DMS 273 (cell line): ENCODE measurements at regions not wholly inside any gene's neighbourhood (a gene's known extent, or its start where the extent isn't known, plus 50 kb on each side); places are given as distances from the start of the nearest gene placed in this dataset.
"Not testable (repeated sequence)": the region's sequence is repeated elsewhere in the genome, so short reads cannot be mapped to it uniquely, and the experiment has no call there.

Experiments used
- DNase-seq: peaks from one replicate; lab custom pipeline; 2025; ENCODE audit not compliant: unreplicated experiment; lab: John Stamatoyannopoulos, UW

DNA sequence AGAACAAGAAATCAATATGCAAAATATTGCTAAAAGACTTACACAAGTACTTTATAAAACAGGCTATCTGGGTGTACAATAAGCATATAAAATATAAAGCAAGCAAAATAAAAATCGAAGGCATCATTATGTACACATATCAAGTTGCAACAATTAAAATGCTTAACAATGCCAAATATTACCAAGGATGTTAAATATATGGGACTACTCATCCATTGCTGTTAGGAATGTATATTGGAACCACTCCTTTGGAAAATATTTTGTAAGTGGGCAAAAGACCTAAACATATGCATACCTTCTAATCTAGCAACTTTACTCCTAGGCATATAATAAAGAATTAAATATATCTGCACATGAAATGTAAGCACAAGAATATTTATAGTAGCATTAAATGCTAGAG lies 632.6 kb upstream of the COX7C start:
- DNase-seq = no peak

DNA sequence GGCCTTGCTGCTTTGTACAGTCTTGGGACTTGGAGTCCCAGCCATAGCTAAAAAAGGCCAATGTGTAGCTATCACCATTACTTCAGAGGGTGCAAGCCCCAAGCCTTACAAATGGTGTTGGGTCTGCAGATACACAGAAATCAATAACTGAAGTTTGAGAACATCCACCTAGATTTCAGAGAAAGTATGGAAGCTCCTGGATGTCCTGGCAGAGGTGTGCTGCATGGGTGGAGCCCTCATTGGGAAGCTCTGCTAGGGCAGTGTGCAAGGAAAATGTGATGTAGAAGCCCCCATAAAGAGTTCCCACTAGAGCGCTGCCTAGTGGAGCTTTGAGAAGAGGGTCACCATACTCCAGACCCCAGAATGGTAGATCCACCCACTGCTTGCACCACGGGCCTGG lies 626.7 kb upstream of the COX7C start:
- DNase-seq = peak; percentile 34

DNA sequence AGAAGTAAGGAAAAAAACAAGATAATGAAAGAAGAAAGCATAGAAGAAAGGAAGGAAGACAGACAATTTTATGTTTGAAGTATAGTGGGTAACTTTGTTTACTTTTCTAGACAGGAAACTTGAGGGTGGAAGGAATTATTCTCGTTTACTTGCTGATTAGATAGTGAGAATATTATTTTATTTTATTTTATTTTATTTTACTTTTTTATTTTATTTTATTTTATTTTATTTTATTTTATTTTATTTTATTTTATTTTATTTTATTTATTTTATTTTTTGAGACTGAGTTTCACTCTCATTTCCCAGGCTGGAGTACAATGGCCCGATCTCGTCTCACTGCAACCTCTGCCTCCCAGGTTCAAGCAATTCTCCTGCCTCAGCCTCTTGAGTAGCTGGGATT lies 623.1 kb upstream of the COX7C start:
- DNase-seq = not testable (repeated sequence)

DNA sequence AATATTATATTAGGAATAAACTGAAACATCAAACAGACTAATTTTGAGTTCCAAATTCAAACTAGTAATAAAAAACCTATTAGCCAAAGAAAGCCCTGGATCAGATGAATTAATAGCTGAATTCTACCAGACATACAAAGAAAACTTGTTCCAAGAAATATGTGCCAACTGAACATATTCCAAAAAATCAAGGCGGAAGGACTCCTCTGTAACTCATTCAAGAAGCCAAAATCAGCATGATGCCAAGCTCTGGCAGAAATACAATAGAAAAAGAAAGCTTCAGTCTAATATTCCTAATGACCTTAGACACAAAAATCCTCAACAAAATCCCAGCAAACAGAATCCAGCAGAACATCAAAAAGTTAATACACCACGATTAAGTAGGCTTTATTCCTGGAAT lies 619.1 kb upstream of the COX7C start:
- no peak for DNase-seq

DNA sequence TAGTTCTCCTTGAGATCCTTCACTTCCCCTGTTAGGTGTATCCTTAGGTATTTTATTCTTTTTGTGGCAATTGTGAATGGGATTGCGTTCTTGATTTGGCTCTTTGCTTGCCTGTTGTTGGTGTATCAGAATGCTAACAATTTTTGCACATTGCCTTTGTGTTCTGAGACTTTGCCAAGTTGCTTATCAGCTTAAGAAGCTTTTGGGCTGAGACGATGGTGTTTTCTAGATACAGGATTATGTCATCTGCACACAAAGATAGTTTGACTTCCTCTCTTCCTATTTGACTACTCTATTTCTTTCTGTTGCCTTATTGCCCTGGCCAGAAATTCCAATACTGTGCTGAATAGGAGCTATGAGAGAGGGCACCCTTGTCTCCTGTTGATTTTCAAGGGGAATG lies 609.4 kb upstream of the COX7C start:
- no peak for DNase-seq

DNA sequence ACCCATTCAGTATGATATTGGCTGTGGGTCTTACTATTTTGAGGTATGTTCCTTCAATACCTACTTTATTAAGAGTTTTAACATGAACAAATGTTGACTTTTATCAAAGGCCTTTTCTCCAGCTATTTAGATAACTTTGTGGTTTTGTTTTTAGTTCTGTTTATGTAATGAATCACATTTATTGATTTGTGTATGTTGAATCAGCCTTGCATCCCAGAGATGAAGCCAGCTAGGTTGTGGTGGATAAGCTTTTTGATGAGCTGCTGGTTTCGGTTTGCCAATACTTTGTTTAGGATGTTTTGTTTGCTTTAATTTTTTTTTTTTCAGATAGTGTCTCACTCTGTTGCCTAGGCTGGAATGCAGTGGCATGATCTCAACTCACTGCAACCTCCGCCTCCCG lies 609.0 kb upstream of the COX7C start:
- DNase-seq = no peak

DNA sequence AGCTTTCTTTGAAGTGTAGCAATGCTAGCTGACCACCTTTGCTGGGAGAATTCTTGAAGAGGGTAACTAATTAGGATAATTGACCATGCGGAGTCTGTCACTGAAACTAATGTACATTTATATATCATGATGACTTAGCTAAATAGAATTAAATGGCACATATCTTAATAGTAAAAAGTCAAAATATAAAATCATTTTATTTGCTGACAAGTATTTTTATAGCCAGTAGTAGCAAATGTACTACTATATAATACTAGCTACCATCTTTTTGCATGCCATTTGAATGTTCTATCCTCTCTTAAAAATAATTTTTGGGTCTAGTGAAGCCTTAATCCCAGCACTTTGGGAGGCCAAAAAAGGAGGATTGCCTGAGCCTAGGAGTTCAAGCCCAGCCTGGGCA lies 605.8 kb upstream of the COX7C start:
- no peak for DNase-seq

DNA sequence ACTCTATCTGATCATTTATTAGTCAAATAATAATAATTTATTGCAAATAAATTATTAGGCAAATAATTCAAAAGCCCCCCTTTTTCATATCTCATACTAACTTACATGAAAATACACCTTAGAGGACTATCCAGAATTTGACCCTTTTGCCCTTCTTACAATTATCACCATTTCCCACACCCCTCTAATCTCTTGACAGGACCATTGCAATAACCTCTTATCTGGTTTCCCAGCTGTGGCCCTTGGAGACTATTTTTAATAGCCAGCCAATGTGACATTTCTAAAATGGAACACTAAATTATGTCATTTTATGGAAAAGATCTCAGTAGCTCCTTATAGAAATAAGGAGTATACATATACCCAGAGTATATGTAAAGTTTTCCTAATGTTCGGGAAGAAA lies 588.4 kb upstream of the COX7C start:
- DNase-seq = no peak

DNA sequence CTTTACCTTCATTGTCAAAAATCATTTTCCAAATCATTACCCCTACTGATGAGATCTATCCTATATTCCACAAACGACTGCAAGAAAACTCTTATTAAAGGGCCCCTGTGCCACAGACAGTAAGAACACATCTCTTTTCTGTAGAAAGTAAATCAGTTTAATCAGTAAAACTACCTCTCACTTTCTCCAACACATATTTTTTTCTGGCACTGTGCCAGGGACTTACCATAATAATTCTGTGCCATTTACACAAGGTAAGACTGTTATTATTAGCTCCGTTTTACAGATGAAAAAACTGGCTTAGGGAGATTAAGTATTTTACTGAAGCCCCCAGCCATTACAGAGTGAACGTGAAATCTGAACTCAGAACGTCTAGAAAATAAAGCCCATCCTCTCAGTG lies 587.0 kb upstream of the COX7C start:
- no peak for DNase-seq

DNA sequence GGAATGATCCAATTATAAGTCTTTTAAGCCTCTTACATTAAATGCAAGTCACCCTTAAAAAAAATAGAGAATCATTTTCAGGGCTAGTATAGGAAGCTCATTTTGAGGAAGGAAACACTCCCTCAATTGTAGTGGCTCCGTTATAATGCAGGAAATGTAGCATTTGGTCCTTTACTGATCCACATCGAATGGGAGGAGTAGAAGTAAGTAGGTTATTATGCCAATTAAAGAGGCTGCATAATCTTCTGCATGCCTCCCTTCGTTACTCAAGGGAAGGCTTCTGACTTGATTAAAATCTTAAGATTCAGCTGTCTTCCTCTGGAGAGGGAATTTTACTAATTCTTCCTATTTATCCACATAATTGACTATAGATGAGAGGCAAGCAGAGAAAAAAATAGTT lies 579.2 kb upstream of the COX7C start:
- no peak for DNase-seq

DNA sequence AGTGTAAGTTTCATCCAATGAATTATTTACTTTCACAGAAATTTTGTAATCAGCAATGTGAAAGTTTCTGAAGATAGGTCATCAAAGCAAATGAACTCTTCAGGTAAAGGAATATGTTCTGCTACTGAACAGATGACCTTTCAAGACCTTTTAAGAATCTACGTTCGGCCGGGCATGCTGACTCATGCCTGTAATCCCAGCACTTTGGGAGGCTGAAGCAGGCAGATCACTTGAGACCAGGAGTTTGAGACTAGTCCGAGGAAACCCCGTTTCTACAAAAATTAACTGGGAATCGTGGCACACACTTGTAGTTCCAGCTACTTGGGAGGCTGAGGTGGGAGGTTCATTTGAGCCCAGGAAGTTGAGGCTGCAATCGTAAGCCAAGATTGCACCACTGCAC lies 578.4 kb upstream of the COX7C start:
- DNase-seq = no peak

DNA sequence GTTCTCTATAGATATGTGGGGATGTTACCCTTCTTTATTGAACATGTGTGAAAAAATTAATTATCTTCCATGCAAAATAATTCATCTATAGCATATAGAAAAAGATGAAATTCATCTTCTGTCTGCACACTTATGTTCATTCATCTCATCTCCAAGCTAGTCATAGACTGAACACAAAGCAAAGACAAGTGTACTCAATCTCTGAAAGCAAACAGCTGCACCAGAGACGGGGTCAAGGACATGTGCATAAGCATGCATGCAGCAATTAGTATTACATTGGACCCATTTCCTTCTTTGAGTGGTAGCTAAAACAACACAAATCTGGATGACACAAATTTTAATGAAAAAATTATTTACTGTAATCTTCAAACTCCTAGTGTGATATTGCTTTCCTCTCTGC lies 547.0 kb upstream of the COX7C start:
- DNase-seq = peak; percentile 47

DNA sequence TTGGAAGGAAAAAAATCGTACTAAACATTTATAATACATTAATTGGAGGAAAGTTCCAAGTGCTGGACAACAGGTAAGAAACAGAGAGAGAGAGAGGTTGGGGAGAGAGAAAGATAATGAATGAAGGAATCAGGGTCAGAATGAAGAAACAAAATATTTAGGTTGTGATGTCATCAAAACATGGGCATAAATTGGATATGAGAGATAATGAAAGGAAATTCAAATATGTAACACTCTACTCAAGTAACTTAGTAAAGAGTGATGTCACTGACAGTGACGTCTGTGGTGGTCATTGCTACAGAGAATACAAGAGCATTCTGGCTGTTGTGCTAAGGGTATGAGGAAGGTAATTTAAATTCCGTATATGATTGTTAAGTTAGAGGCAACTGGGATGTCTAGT lies 543.4 kb upstream of the COX7C start:
- DNase-seq = no peak

DNA sequence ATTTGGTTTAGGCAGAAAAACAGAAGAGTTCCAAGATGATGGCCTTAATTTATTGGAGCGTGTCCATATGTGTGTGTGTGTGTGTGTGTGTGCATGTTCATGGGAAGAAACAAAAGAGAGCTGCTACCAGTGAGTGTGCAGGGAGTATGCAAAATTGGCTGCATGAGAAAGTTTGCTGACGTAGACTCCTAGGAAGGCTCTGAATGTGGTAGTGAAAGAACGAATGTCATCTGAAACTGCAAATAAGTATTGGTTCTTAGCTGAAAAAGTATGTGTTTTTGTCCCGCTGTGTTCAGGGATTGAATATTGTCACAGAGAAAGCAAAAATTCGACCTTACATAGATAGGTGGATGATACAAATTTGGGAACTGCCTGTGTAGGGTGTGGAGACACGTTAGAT lies 542.6 kb upstream of the COX7C start:
- DNase-seq = no peak

DNA sequence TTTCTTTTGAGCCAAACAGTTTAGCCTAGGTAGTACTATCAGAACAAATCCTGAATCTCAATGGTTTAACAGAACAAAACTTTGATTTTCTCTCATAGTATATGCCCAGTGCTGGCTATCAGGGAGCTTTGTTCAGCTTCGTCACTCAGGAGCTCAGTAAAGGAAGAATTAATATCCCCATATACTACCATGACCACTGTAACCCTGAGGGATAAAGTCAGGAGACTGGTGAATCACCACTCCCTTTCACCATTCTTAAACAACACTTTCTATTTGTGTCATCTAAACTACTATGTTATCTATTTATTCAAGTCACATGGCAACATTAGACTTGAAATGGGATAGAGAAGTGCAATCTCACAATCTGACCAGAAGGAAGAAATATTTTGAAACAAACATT lies 522.6 kb upstream of the COX7C start:
- no peak for DNase-seq

DNA sequence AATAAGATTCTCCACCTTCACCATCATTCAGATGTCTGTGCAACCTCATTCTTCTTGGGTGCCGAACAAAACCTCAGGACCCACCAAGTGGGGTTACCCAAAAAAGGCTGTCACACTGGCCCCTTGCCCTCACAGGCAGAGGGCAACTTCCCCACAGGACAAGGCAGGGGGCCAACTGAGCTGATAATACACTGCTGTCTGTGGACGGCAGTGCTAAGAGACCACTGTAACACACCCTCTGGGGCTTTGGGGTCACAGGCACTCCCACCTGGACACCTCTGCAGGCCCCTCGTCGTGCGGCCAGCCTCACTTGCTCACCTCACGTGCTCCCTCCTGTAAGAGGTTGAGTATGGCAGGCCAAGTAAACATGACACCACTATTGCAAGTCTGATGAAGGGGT lies 515.8 kb upstream of the COX7C start:
- DNase-seq = no peak

DNA sequence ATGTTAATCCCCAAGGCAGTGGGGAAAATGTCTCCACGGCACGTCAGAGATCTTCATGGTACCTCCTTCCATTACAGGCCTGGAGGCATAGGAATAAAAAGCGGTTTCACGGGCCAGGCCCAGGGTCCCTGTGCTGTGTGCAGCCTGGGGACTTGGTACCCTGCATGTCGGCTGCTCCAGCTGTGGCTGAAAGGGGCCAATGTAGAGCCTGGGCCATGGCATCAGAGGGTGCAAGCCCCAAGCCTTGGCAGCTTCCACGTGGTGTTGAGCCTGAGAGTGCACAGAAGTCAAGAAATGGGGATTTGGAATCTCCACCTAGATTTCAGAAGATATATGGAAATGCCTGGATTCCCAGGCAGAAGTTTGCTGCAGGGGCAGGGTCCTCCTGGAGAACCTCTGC lies 508.9 kb upstream of the COX7C start:
- DNase-seq = no peak

DNA sequence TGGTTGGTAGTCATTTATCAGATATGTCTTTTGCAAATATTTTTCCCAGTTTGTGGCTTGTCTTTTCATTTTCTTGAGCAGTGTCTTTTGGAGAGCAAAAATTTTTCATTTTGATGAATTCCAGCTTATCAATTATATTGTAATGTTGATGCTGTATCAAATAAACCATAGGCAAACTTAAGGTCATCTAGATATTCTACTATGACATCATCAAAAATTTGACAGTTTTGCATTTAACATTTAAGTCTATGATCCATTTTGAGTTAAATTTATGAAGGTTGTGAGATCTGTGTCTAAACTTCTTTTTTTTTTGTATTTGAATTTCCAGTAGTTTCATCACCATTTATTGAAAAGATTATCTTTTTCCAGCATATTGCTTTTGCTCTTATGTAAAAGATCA lies 505.5 kb upstream of the COX7C start:
- no peak for DNase-seq

DNA sequence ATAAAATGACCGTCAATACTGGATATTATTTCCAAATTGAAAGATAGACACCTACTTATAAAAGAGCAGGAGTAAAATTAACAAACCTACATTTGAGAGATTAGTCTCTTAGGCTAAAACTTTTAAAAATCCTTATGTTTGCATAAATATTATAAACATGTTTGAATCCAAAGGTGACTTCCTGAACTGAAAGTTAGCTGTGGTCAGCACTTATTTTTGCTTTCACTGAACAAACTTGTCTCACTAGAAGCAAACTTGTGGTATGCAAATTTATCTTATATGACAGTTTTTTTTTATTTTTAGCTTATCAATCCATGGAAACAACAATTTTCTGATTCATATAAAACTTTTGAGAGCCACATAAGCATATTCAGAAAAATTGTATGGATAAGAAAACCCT lies 502.6 kb upstream of the COX7C start:
- DNase-seq = no peak

DNA sequence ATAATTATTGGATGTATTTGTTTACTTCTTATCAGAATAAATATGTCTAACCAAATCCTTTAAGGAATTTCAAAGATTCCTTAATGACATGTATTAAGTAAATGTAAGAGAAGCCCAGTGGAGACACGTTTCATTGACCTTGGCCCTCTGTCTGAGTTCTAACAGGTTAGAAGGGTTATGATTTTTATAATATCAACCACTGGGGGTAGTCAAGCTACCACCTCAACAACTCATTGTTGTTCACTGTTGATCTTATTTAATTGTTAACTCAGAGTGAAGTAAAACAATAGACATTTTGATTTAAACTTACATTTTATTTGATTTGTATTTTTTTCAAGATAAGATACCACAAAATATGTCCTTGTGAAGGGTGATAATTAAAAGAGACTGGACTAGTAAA lies 499.2 kb upstream of the COX7C start:
- peak; percentile 44 for DNase-seq

DNA sequence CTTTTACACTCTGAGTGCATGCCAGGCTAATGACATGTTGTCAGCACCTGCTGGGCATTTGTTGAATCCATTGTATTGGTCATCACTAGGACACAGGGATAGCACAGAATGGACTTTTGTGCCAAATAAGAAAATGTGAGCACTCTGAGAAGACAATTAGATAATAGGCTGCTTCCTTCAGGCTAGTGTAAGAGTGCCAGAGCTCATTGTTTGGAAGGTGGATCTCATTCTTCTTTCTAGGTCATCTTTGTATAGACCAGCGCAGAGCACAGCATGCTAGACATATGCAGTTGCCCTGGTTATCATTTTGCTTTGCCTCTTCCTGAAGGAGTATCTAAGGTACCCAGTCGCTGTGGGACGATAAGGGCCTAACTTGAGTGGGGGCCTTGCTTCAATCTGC lies 493.4 kb upstream of the COX7C start:
- no peak for DNase-seq

DNA sequence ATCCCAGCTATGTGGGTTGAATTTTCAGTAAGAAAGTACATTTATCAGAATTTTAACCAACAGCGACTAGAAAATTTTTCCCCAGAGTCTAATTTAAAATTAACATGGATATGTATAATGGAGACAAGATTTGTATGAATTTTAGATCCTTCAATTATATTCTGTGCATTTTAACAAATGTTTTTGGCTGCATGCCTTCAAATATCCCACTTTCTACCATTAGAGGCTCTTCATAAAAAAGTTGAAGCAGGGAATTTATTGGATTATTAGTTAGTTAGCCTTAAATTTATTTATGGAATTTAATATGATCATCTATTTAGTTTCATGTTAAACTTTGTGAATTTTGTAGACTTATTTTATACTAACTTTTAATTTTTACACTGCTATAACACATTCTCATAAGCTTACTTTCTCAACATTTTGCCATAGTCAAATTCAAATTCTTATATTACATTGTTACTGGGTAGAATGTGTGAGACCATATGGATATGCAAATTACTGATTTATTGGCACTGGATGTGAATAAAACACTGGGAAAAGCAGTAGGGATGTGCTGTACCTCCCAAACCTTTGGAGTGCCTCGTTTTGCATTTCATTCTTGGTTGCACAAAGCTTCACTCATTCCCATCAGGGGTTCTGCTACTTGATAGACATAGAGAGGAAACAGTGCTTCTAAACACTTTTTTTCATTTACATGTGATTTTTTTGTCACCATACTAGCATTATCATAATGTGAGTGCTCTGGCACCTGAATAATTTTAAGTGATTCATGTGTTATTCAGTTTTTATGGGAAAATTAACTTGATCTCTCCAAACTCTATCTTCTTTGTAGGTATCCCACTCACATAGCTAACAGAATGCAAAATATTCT lies 491.8 kb upstream of the COX7C start:
- peak; percentile 74 for DNase-seq

DNA sequence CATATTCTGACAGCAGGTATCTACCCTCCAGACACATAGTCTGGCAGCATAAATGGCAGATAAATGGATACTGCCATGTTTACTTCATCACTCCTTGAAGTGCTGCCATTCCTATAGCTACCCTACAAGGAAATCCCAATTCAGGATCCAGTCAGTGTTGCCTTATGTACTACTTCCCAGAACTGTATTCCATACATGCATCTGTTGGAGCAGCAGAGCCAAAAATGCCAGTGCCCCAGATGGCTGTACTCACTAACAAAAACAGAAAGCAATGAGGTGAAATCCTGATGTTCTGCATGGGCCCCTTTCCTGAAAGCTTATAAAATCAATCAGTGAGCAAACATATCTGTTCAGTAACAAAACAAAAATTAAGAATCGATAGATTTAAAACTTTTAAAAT lies 490.0 kb upstream of the COX7C start:
- DNase-seq = peak; percentile 82
